Heart left ventricle (tissue), 13 donors: ENCODE measurements at regions not wholly inside any gene's neighbourhood (a gene's known extent, or its start where the extent isn't known, plus 50 kb on each side); places are given as distances from the start of the nearest gene placed in this dataset.

ENCODE experiments used
- CTCF ChIP-seq, 12 donors: fragments of 200-600 bp; sonication (generic) in 4 of 12; IDR thresholded peaks; one replicate each; pipeline versions ENCODE4 v1.5.0 to v1.8.0; 2018 to 2022; ENCODE audit warnings: antibody characterized with exemption in 12 of 12, mild to moderate bottlenecking in 5 of 12
- POLR2A ChIP-seq, 2 donors: fragments of 450-650 bp; IDR thresholded peaks; one replicate each; pipeline ENCODE4 v1.6.1; 2017; ENCODE audit warnings: antibody characterized with exemption in 2 of 2, mild to moderate bottlenecking in 2 of 2, moderate library complexity in 2 of 2
- donor health status: ischemic (EF 13 %, LVEDD 7.1; RV severe dilation, severe dysfunction).
- donor health status: DM: no; HTN: yes; CAD: no.
- donor health status: DM: no; HTN: no; CAD: no.
- donor health status: ischemic (EF 25% LVEDD 6.9; RV normal size, moderate dysfunction).
- donor health status: ischemic (EF 25% LVEDD 5.7; RV mildly dilated, moderate dysfunction).
- donor health status: ischemic (EF 35%, LVEDD 5.7; RV mildly dilated, moderate dysfunction).
- donor health status: nonischemic (EF 11% LVEDD 7.7; RV severe dilation, severe dysfunction).
- donor health status: DM: yes; HTN: yes; CAD: no.
- donor health status: PGD.
- donor health status: ischemic (EF 29% LVEDD 5.4; RV normal size, mild dysfunction).
- donor health status: nonischemic (EF 23%, LVEDD 6.1; RV moderate dilation, normal function).

GRCh38 chr10:117431160-117431559 lies 55.9 kb upstream of the PDZD8 start:
- TF ChIP-seq CTCF (IDR thresholded peaks at IDR 0.05), result no peak
- no peak for TF ChIP-seq POLR2A (IDR thresholded peaks at IDR 0.05)
